HL-60 (cell line): ENCODE measurements at regions not wholly inside any gene's neighbourhood (a gene's known extent, or its start where the extent isn't known, plus 50 kb on each side); places are given as distances from the start of the nearest gene placed in this dataset.

Experiments used
- GABPA ChIP-seq: IDR thresholded peaks from 2 replicates; pipeline ENCODE4 v1.6.1; 2012; ENCODE audit warnings: low read depth
- POLR2AphosphoS5 ChIP-seq: IDR thresholded peaks from 2 replicates; pipeline ENCODE4 v1.6.1; 2012; ENCODE audit warnings: low read depth
- TF ChIP-seq, protein P1 (sequence below): IDR thresholded peaks from one replicate; pipeline ENCODE4 v1.5.1; 2011; ENCODE audit warnings: low read length, control low read depth, inconsistent platforms; ENCODE audit not compliant: insufficient read depth
- TF ChIP-seq, protein P2 (sequence below): IDR thresholded peaks from 2 replicates; pipeline ENCODE4 v1.6.1; 2012; ENCODE audit warnings: low read depth; ENCODE audit not compliant: insufficient replicate concordance

- TF ChIP-seq, protein P1, sequence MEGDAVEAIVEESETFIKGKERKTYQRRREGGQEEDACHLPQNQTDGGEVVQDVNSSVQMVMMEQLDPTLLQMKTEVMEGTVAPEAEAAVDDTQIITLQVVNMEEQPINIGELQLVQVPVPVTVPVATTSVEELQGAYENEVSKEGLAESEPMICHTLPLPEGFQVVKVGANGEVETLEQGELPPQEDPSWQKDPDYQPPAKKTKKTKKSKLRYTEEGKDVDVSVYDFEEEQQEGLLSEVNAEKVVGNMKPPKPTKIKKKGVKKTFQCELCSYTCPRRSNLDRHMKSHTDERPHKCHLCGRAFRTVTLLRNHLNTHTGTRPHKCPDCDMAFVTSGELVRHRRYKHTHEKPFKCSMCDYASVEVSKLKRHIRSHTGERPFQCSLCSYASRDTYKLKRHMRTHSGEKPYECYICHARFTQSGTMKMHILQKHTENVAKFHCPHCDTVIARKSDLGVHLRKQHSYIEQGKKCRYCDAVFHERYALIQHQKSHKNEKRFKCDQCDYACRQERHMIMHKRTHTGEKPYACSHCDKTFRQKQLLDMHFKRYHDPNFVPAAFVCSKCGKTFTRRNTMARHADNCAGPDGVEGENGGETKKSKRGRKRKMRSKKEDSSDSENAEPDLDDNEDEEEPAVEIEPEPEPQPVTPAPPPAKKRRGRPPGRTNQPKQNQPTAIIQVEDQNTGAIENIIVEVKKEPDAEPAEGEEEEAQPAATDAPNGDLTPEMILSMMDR, result no peak
- TF ChIP-seq GABPA (no peak), POLR2AphosphoS5 (no peak)
- TF ChIP-seq, protein P2, sequence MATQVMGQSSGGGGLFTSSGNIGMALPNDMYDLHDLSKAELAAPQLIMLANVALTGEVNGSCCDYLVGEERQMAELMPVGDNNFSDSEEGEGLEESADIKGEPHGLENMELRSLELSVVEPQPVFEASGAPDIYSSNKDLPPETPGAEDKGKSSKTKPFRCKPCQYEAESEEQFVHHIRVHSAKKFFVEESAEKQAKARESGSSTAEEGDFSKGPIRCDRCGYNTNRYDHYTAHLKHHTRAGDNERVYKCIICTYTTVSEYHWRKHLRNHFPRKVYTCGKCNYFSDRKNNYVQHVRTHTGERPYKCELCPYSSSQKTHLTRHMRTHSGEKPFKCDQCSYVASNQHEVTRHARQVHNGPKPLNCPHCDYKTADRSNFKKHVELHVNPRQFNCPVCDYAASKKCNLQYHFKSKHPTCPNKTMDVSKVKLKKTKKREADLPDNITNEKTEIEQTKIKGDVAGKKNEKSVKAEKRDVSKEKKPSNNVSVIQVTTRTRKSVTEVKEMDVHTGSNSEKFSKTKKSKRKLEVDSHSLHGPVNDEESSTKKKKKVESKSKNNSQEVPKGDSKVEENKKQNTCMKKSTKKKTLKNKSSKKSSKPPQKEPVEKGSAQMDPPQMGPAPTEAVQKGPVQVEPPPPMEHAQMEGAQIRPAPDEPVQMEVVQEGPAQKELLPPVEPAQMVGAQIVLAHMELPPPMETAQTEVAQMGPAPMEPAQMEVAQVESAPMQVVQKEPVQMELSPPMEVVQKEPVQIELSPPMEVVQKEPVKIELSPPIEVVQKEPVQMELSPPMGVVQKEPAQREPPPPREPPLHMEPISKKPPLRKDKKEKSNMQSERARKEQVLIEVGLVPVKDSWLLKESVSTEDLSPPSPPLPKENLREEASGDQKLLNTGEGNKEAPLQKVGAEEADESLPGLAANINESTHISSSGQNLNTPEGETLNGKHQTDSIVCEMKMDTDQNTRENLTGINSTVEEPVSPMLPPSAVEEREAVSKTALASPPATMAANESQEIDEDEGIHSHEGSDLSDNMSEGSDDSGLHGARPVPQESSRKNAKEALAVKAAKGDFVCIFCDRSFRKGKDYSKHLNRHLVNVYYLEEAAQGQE, result no peak
Measured at GRCh38 chr6:169905041-169905807, 153.8 kb downstream of the ERMARD start.
